RCC 7860 (cell line): ENCODE measurements at regions not wholly inside any gene's neighbourhood (a gene's known extent, or its start where the extent isn't known, plus 50 kb on each side); places are given as distances from the start of the nearest gene placed in this dataset.

ENCODE experiments used
- DNase-seq: peaks from one replicate; pipeline ENCODE4 v3.0.0-alpha.2; 2015; ENCODE audit warnings: low spot score
- FAIRE-seq: peaks from 2 replicates; lab custom pipeline; 2012; peaks lifted over from hg19 to GRCh38; lab: Jason Lieb, UNC

DNA sequence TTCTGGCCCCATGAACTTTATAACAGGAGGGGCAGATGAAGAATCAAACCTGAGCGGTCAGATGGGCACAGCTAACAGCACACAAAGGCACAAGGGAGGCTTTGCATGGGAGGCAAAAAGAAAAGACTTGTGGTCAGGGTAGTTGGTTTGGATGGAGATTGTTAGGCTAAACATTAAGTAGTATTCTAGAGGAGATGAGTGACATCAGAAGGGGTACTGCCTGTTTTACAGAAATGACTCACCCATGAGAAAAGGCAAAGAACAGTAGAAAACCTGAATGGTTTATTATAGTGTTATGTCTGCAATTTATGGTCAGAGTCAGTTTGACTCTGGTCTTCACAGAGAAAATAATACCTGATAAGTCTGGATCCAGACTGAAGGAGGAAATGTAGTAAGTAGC is 129.8 kb upstream of the KIRREL3 start:
- DNase-seq (no peak), FAIRE-seq (no peak)

DNA sequence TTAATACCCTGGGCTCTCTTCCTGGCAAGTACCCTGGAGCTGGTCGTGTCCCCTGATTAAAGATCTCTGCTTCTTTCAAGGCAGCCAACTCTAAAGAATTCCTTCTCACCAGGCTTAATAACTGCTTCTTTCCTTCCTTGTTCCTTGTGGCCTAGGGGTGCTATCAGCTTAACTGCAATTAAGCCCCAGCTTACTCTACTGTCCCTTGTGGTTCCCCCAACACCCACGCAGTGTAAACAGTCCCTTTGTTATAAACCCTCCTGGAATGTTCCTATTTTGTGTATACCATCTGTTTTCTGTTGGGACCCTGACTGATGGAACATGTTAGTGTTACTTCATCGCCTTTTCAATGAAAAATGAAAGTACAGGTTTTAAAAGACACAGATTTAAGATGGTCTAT is 126.4 kb upstream of the KIRREL3 start:
- FAIRE-seq (no peak), DNase-seq (no peak)

- DNase-seq: no peak
- no peak for FAIRE-seq
These were observed 118.8 kb upstream of the KIRREL3 start for GRCh38 chr11:127119356-127119755.

DNA sequence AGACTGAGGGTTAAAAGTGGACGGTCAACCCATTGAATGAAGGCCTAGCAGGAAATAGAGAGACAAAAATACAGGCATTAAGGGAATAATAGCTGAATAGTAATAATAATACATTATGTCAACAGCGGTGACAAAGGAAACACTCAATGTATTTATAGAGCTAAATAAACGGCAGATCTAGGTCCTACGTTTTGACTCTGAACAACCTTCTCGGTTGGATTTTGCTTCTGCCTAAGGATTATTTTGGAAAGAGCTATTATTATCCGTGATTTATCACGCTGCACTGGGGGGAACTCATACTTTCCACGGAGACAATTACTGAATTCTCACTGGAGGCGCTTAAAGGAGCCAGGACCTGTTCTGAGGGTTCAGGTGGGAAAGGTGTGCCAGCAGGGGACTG is 118.2 kb upstream of the KIRREL3 start:
- FAIRE-seq: no peak
- no peak for DNase-seq

DNA sequence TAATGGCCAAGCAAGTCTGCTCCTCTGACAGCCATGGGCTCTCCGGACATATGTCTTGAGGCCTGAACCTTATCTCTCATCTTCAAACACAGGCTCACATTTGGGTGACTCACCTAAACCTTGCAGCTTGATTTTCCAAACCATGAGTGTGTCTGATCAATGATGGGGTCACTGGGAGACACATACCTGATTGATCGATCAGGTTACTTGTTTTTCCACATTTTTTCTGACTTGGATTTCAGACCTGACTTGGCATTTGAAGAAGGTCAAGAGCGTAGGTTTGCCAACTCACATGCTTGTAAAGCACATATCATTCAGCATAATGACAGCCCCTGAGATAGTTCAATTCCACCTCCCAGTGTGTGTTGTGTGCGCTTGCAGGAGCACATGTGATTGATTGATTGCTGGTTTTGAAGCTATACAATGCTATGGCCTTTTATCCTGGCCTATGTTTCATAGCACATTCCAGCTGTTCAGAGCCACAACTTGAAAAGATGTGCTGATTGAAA is 116.7 kb upstream of the KIRREL3 start:
- no peak for FAIRE-seq
- DNase-seq: no peak

DNA sequence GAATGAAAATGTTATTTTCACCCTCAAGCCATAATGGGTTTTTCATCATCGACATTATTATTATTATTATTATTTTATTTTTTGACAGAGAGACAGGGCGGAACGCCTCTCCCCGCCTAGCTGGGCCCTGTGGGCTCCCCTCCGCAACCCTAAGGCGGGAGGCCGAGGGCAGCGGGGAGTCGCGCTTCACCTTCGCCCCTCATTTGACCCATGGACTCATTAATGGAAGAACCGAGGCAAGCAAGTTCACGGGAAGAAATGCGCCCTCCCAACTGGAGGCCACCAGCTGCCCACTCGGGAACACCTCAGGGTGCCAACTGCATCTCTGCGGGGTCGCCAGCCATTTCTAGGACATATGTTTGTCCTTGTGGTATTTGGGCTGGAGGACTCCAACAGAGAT is 115.3 kb upstream of the KIRREL3 start:
- FAIRE-seq (no peak), DNase-seq (no peak)

DNA sequence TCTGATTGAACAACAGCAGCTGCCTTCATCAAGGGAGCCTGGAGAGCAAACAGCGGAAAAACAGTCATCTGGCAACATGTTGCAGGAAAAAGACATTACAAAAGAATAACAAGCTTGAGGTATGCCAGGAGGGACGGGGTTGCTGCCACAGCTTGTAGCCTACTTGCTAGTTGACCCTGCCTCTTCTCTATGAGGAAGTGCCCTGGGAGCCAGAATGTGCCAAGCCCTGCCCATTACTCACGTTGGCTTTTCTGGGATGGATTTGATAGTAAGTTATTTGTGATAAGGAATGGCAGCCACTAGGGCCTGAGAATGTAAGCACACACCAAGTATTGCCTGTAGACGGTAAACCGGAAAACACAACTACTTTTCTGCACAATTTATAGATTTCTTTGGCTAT is 113.5 kb upstream of the KIRREL3 start:
- no peak for DNase-seq
- no peak for FAIRE-seq

DNA sequence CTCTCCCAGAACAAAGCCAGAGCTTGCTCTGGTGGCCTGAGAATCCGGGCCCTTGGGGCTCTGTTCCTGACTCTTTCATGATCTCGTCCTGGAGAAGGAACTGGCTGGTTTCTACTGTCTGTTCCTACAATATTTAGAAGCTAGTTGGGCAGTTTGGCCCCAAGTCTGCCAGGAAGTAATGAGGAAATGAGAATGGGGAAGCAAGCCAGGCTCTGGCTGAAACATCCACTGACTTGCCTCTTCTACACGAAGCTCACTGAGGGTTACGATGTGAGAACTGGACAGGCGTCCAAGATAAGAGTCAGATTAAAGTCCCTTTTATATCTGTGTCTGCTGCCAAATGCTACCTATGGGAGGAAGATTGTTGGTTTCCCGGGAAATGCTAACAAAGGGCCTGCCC is 110.0 kb upstream of the KIRREL3 start:
- FAIRE-seq (no peak), DNase-seq (no peak)

DNA sequence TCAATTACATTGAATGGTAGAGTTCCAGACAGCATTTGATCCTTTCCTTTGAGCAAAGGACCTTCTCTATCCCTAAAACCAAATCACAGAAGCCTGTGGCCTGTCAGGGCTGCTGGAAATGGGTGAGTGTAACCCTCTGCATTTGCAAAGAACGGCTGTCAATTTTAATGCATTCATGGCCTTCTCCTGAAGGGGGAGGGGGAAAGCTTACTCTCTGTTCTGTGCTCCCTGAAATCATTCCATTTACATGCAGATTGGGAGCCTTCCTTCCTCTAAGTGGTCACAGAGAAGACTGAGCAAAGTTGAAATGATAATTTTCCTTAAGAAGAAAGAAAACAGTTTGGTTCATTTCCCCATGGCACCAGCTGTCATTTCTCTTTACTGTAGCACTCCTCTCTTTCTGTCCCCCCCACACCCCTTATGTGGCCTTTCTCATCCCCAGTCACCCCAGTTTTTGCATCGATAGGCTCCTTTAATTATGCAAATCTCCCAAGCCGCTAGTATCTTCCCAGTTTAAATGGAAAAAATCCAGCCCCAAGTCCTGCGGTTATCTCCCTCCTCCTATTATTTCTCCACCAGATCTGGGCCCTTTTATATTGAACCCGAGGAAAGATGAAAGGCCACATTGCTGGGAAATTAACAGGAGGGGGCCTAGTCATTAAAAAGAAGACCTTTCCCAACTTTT is 109.4 kb upstream of the KIRREL3 start:
- DNase-seq: no peak
- no peak for FAIRE-seq

DNA sequence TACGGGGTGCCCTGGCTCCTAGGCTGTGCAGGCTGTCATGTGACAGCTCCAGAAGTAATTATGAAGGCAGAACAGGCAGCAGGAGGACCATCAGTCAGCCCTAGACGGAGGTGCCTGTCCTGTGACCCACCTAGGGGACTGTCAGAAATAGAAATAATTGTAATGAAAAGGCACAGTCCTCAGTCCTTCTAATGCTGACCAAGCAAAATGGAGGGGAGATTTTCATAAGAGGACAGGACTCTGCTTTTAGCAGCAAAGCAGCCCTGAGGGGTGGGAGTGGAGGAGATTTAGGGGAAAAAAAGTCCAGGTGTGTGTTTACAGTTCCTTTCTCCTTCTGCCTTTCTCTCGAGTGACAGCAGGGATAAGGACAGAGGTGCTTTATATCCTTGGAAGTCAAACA is 108.3 kb upstream of the KIRREL3 start:
- DNase-seq (no peak), FAIRE-seq (no peak)

DNA sequence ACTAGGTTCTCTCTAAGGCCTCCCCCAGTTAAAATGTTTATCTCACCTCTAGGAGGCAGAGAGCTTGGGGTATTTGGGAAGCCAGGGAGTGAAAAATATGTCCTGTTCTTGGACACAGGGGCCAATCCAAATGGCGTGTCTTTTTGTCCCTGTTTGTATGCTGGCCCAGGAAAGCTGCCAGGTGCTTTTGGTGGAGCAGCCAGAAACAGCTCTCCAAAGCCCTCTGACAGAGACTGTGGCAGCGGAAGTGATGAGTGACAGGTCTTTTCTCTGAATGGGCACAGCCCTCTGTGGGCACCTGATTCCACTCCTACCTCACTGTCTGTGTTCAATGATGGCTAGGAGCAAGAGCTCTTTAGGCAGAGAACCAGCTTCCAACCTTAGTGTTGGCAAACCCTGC is 106.4 kb upstream of the KIRREL3 start:
- DNase-seq: no peak
- FAIRE-seq: no peak

DNA sequence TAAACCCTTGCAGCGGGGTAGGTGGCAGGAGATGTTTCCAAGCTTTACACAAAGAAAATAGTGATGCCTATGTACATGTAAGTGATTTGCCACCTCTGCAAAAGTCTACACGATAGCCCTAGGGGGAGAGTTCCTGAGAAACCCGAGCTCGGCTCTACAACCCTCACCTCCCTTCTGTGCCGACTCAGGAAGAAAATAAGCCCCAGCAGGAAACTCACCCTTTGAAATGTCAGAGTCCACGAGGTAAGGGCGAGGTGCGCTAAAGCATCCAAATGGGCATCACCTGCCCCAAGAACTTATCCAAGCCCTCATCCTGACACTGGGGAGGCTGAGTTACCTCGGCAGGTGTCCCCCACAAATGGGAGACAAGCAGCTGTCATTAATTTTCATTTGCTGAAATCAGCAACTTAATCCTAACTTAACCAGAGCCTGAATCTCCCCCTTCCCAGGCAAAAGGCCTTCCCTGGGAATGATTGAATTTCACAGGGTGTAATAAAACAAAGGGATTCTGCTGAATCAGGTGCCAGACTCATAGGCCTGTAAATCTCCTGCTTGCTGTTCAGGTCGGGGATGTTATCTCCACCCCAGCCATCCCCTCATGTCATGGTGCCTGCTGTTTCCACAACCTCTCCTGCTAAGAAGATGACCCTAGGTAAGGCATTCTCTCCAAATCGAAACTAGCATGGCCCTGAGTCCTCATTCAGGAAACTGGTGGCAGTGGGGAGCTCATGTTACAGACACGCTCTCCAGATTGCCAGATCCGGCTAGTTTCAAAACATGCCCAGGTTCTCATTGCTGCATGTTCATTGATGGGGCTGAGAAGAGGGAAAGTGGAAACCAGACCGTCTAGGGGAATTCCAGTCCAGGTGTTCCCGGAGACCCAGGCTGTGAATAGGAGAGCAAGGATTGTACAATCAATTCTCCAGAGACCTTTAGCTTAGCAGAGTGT is 105.3 kb upstream of the KIRREL3 start:
- DNase-seq (no peak), FAIRE-seq (no peak)

DNA sequence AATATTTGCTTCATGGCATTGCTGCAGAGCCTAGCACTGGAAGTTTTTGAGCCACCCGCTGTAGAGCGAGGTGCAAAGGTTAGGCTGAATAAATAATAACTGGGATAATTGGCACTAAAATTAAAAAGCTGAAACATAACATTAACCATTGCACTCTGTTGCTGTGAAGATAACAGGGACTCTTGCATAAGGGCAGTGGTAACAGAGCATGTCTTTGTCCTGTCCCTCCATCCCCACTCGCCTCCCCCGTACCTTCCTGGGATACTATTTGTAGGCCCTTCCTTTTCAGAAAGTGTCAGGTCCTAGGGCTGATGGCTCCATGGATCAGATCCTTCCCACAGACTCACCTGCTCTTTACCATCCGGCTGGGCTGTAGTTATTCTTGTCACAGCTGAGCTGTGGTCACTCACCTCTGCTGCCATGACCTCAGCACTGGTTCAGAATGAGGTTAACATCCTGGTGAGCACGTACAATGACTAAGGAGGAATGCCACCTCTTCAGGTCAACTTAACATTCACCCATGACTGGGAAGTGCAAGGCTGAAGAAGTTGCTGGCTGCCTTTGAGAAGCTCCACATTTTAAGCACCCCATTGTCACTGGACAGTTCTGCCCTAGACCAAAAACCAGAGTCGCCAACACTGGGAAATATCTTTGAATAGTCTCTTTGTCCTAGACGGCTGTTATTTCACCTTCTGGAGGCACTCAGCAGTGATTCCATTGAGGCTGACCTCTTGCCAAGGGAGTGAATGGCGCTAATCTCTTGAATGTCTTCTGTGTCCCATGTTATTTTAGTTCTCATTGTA is 103.2 kb upstream of the KIRREL3 start:
- DNase-seq: no peak
- FAIRE-seq: no peak

DNA sequence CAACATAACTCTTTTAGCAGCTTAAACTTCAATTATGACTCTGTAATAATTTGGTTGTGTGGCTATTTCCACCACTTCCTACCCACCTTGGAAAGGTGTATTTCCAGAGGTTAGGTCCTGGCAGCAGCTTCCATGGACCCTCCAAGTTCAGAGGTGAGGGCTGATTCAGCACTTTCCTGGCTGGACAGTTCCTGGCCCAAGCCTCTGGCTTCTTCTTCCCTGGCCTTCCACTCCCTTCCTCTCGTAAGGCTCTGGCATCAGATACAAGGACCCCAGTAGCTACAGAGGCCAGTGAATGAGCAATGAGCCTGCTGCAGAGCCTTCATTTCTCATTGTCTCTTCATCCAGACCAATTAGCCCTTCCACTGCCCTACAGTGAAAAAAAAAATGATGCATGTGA is 98.1 kb upstream of the KIRREL3 start:
- FAIRE-seq: no peak
- DNase-seq: no peak

GRCh38 chr11:127080735-127081134 is 80.2 kb upstream of the KIRREL3 start:
- no peak for DNase-seq
- FAIRE-seq: no peak

- DNase-seq (no peak), FAIRE-seq (no peak)
These were observed 75.2 kb upstream of the KIRREL3 start for GRCh38 chr11:127075758-127076157.

DNA sequence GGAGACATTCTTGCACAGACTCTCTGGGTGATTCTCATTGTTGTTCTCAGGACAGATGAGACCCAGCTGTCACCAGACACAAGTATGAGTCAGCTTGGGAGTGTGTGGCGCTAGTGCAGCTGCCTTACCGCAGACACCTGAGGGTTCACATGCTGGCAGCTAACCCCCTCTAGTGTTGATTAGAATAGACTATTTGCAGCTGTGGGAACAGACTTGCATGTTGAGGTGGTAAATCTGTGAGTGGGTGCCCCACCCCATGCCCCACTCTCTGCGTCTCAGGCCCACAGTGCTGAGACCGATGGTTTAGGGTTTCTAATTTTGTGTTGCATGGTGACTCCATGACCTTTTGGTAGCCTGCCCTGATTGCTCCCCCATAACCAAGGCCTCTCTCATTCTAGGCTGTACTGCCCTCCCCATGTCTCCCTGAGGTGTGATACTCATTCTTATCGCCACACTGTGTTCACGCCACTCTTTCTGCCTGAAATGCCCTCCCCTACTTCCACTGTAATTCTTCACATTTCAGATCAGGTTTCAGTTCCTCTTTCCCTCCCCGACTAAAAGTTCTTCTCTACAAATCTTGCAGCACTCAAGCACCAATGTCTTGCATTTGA is 73.7 kb upstream of the KIRREL3 start:
- DNase-seq (peak; percentile 77), FAIRE-seq (peak; percentile 65)

DNA sequence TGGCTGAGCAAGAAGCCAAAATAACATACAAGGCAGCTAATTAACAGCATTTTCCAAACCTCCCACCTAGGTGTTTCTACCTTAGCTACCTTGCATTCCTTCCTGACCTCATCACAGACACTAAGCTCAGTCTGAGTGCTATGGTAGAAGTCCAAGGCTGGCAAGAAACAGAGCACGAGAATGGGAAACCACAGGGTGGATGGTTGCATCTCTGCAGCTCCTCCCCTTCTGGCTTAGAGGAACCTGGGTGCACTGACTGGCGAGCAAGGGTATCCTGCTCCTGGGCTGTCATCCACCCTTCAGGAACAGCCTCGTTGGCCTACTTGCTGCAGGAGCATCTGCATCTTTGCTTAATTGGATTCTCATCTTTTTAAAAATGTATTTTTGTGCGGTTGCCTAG is 73.1 kb upstream of the KIRREL3 start:
- no peak for DNase-seq
- FAIRE-seq: no peak

- no peak for FAIRE-seq
- DNase-seq: no peak
These were observed 71.0 kb upstream of the KIRREL3 start for GRCh38 chr11:127071606-127072005.

GRCh38 chr11:127070808-127071207 is 70.2 kb upstream of the KIRREL3 start:
- no peak for DNase-seq
- FAIRE-seq: no peak
